Activated CD4-positive, alpha-beta T cell treated with anti-CD3 and anti-CD28 coated beads, Interleukin-2, Interleukin-6, amounts not matched to agents 100 ng/mL and 50 ng/mL, durations not matched to agents 16 hours and 8 hours (primary cell): ENCODE measurements at regions not wholly inside any gene's neighbourhood (a gene's known extent, or its start where the extent isn't known, plus 50 kb on each side); places are given as distances from the start of the nearest gene placed in this dataset.

ENCODE experiments used
- DNase-seq: peaks from one replicate; pipeline ENCODE4 v3.0.0-alpha.2; 2020

GRCh38 chr10:131636841-131637724 lies 263.7 kb upstream of the PPP2R2D start:
- DNase-seq = no peak

DNA sequence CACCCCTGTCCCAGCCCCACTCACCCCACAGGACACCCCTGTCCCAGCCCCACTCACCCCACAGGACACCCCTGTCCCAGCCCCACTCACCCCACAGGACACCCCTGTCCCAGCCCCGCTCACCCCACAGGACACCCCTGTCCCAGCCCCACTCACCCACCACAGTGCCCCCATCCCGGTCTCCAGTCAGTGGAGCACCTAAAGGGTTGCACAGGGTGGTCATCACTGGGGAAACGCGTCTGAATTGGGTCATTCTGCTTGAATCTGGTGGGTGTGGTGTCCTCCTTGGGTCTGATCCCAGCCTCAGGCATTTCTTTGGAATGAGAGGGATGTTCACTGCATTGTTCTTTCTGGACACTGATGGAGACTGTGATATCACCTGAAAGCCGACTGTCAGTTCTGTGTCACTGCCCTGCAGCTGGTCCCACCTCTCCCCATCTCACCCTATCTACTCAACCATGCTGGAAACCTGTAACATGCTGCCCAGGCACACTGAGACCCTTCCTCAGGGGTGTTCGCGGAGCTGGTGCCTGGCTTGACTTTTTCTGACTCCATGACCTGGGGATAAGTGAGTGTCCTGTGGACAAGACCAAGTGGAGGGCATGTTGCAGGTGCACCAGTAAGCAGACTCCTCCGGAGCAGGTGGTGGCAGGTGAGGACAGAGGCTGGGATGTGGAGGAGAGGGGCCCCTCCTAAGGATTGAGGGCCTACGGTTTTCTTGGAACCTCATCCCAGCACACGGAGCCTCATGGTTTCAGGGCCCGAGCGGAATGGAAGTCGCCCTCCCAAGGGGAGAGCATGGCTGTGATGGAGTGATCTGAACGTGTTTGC lies 262.5 kb upstream of the PPP2R2D start:
- no peak for DNase-seq

DNA sequence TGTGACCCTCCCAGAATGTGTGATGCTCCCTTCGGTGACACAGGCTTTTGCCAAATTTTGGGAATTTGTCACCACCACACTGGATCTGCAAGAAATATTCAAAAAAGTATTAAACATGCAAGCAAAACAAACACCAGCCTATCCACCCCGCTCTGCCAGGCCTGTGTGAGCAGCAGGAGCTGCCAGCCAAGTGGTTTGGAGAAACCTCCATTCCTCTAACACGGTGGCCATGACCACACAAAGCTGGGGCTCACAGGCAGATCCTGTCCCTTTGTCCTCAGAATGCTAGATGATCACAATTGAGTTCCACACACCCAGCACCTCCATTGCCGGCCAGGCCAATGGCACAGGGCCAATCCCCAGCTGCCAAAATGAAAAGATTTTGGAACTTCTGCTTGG lies 261.9 kb upstream of the PPP2R2D start:
- DNase-seq = no peak

DNA sequence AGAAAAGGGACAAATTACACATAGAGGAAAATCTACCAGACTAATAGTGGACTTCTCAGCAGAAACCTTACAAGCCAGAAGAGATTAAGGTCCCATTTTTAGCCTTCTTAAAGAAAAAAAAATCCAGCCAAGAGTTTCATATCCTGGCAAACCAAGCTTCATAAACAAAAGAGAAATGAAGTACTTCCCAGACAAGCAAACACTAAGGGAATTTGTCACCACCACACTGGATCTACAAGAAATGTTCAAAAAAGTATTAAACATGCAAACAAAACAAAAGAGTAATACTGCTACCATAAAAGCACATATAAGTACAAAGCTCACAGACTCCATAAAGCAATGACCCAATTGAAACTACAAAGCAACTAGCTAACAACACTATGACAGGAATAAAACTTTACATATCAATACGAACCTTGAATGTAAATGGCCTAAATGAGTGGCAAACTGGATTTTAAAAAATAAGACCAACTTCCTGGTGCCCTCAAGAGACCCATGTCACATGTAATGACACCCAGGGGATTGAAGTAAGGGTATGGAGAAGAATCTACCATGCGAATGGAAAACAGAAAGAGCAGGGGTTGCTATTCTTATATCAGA lies 260.7 kb upstream of the PPP2R2D start:
- DNase-seq = no peak

- DNase-seq = peak; percentile 81
These were observed 259.6 kb upstream of the PPP2R2D start for GRCh38 chr10:131641231-131641630.

GRCh38 chr10:131641898-131642297 lies 258.9 kb upstream of the PPP2R2D start:
- no peak for DNase-seq

DNA sequence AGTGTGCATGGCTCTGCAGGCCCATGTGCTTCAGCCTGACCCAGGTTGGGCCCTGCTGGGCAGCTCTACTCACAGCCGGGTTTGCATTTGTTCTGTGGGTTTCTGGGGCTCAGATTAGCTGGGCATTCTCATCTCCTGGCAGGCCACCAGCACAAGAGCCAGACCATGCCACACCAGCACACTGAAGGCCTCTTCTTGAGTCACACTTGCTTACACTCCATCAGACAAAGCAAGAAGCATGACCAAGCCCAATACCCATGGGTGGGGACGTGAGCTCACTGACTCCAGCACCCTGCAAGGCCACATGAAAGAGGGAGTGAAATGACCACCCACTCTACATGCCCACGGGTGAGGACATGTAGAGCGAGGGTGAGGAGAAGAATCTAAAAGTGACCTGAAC lies 257.8 kb upstream of the PPP2R2D start:
- DNase-seq = no peak

- DNase-seq = no peak
These were observed 256.5 kb upstream of the PPP2R2D start for GRCh38 chr10:131644289-131644688.

- no peak for DNase-seq
These were observed 255.7 kb upstream of the PPP2R2D start for GRCh38 chr10:131644864-131645658.

- DNase-seq = no peak
These were observed 255.1 kb upstream of the PPP2R2D start for GRCh38 chr10:131645756-131646155.

DNA sequence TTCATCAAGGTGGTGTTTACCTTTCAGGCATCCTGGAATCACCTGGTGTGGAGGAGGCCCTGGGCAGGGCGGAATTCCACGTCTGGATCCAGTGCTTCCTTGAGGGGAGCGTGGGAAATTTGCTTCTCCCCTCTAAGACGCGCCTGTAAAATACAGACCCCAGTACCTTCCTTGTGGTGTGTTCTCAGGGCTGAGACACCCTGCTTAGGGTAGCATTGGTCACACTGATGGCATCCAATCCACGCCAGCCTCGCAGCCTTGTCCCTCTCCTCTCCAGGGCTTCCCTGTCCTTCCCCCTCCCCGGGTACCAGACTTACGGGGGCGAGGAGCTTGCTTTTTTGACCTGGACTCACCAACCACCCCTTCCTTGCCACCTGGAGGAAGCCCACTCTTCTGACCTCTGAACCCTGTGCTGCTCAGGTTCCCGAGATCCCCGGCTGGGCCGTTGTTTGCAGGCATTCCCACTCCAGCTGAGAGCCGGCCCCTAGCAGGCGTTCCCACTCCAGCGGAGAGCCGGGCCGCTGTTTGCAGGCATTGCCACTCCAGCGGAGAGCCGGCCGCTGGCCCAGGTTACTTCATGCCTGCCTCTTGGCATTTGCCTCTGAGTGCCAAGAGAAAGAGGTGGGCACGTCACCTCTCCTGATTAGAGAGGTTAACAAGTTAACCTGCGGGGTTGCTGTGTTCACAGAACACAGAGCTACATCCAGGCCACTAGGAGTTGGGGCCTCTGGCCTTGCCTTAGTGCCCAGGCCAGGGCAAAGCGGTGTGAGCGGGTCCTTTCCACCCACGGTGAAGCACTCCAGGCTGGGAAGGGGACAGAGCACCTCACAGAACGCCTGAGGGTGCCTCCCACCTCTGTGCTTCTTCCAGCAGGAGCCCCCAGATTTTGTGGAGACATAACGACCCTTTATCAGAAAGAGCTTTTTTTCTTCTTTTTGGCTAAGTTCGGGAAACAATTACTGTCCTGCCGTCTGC lies 254.0 kb upstream of the PPP2R2D start:
- no peak for DNase-seq

- DNase-seq = no peak
These were observed 253.0 kb upstream of the PPP2R2D start for GRCh38 chr10:131647789-131648188.

GRCh38 chr10:131648386-131649020 lies 252.3 kb upstream of the PPP2R2D start:
- no peak for DNase-seq

- no peak for DNase-seq
These were observed 251.2 kb upstream of the PPP2R2D start for GRCh38 chr10:131649617-131650016.

GRCh38 chr10:131650169-131650705 lies 250.6 kb upstream of the PPP2R2D start:
- no peak for DNase-seq

DNA sequence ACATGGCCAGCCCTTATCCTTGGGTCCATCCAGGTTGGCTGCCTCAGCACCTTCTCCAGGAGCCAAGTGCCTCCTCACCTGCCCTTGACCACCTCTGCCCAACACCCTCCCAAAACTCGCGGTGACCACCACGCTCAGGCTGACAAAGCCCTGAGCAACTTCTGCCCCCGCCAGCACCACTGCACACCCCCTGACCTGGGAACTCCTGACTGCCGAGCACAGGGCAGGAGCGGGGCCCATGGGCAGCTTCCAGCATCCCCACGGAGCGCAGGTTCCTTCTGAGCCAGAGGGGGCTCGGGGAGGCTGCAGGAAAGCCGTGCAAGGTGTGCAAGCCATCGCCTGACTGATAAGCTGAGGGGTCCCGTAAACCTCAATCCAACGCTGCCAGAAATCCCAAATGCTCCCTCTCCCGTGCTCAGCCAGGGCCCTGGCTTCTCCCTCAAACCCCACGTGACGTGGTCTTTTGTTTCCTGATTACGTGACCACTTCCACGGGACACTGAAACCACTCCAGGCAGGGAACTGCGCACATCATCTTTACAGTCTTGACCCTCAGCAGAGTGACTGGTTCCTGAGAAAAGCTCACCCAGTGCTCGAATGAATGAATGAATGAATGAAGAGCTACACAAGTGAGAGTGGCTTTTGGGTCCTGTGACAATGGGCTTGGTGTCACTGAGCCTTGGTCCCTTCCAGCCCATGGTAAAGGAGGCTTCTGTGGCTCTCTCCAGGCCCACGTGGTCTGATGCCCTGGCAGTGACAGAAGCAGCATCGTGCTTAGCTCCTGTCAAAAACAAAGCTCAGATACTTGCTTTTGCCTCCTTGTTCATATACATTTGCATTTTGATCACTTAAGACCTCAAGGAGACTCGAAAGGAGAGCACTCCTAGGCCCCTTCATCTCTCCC lies 249.8 kb upstream of the PPP2R2D start:
- DNase-seq = no peak

- DNase-seq = no peak
These were observed 249.0 kb upstream of the PPP2R2D start for GRCh38 chr10:131651674-131652437.

- no peak for DNase-seq
These were observed 248.2 kb upstream of the PPP2R2D start for GRCh38 chr10:131652438-131653139.
